ENCODE measurements at regions not wholly inside any gene's neighbourhood (a gene's known extent, or its start where the extent isn't known, plus 50 kb on each side); places are given as distances from the start of the nearest gene placed in this dataset.

DNA sequence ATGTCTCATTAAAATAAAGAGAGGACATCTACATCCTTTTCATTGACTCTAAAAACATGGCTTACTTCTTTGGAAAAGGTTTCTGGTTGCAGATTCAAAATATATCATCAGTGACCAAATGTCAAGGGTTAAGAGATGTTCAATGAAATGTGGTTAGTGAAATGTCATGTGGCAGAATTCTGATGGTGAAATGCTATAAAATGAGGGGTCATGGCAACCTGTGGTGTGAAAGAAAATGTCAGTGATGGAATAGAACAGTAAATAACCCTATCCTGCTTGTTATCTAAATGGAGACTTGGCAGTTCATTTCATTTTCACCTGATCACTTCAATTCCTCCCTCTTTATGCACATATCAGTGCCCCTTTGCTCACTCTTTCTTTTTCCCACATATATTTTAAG lies 79.4 kb downstream of the TFPI2 start:
- TF ChIP-seq FOXA2 (IDR thresholded peaks at IDR 0.05): no peak
- TF ChIP-seq HNF4G (IDR thresholded peaks at IDR 0.05): no peak
- TF ChIP-seq, protein P1, sequence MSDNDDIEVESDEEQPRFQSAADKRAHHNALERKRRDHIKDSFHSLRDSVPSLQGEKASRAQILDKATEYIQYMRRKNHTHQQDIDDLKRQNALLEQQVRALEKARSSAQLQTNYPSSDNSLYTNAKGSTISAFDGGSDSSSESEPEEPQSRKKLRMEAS (IDR thresholded peaks at IDR 0.05): no peak
- no peak for TF ChIP-seq JUND (IDR thresholded peaks at IDR 0.05)
- TF ChIP-seq RXRA (IDR thresholded peaks at IDR 0.05): no peak
- TF ChIP-seq, protein P2, sequence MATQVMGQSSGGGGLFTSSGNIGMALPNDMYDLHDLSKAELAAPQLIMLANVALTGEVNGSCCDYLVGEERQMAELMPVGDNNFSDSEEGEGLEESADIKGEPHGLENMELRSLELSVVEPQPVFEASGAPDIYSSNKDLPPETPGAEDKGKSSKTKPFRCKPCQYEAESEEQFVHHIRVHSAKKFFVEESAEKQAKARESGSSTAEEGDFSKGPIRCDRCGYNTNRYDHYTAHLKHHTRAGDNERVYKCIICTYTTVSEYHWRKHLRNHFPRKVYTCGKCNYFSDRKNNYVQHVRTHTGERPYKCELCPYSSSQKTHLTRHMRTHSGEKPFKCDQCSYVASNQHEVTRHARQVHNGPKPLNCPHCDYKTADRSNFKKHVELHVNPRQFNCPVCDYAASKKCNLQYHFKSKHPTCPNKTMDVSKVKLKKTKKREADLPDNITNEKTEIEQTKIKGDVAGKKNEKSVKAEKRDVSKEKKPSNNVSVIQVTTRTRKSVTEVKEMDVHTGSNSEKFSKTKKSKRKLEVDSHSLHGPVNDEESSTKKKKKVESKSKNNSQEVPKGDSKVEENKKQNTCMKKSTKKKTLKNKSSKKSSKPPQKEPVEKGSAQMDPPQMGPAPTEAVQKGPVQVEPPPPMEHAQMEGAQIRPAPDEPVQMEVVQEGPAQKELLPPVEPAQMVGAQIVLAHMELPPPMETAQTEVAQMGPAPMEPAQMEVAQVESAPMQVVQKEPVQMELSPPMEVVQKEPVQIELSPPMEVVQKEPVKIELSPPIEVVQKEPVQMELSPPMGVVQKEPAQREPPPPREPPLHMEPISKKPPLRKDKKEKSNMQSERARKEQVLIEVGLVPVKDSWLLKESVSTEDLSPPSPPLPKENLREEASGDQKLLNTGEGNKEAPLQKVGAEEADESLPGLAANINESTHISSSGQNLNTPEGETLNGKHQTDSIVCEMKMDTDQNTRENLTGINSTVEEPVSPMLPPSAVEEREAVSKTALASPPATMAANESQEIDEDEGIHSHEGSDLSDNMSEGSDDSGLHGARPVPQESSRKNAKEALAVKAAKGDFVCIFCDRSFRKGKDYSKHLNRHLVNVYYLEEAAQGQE (IDR thresholded peaks at IDR 0.05): no peak
- TF ChIP-seq, protein P3, sequence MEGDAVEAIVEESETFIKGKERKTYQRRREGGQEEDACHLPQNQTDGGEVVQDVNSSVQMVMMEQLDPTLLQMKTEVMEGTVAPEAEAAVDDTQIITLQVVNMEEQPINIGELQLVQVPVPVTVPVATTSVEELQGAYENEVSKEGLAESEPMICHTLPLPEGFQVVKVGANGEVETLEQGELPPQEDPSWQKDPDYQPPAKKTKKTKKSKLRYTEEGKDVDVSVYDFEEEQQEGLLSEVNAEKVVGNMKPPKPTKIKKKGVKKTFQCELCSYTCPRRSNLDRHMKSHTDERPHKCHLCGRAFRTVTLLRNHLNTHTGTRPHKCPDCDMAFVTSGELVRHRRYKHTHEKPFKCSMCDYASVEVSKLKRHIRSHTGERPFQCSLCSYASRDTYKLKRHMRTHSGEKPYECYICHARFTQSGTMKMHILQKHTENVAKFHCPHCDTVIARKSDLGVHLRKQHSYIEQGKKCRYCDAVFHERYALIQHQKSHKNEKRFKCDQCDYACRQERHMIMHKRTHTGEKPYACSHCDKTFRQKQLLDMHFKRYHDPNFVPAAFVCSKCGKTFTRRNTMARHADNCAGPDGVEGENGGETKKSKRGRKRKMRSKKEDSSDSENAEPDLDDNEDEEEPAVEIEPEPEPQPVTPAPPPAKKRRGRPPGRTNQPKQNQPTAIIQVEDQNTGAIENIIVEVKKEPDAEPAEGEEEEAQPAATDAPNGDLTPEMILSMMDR (IDR thresholded peaks at IDR 0.05; ENCODE audit: low read depth, low read length, missing input control): no peak
- TF ChIP-seq HNF4A (conservative IDR thresholded peaks at IDR 0.05): no peak
- TF ChIP-seq TAF1 (conservative IDR thresholded peaks at IDR 0.05): no peak
- no peak for TF ChIP-seq EGR1 (IDR thresholded peaks at IDR 0.05; ENCODE audit: low read depth in 2 of 2)
- TF ChIP-seq, protein P4, sequence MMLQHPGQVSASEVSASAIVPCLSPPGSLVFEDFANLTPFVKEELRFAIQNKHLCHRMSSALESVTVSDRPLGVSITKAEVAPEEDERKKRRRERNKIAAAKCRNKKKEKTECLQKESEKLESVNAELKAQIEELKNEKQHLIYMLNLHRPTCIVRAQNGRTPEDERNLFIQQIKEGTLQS (IDR thresholded peaks at IDR 0.05): no peak
- TF ChIP-seq, protein P5, sequence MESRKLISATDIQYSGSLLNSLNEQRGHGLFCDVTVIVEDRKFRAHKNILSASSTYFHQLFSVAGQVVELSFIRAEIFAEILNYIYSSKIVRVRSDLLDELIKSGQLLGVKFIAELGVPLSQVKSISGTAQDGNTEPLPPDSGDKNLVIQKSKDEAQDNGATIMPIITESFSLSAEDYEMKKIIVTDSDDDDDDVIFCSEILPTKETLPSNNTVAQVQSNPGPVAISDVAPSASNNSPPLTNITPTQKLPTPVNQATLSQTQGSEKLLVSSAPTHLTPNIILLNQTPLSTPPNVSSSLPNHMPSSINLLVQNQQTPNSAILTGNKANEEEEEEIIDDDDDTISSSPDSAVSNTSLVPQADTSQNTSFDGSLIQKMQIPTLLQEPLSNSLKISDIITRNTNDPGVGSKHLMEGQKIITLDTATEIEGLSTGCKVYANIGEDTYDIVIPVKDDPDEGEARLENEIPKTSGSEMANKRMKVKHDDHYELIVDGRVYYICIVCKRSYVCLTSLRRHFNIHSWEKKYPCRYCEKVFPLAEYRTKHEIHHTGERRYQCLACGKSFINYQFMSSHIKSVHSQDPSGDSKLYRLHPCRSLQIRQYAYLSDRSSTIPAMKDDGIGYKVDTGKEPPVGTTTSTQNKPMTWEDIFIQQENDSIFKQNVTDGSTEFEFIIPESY (IDR thresholded peaks at IDR 0.05): no peak
- TF ChIP-seq NR2F2 (IDR thresholded peaks at IDR 0.05): no peak
- TF ChIP-seq FOXA1 (IDR thresholded peaks at IDR 0.05): no peak
- TF ChIP-seq RAD21 (IDR thresholded peaks at IDR 0.05): no peak

DNA sequence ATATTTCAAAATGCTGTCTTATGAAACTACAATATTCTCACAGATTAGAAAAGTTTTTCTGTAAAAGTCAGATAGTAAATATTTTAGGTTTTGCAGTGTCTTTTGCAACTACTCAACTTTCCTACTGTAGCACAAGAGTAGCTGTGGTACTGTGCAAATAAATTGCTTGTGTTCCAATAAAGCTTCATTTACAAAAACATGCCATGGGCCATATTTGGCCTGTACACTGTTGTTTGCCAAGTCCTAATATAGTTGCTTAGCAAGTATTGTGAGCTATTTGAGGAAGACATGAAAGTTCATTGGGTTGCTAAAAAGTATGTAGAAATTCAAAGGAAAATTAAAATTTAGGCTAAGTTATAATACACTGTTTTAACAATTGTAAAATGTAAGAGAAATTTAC lies 80.0 kb downstream of the TFPI2 start:
- H3K27ac ChIP-seq (ENCODE audit: low read depth in 1 of 2, low read length in 2 of 2): no peak overlapping the region
- no peak for DNase-seq (ENCODE audit: low spot score)

More for the DNA sequence above, 79.4 kb downstream of the TFPI2 start:
- DNase-seq (ENCODE audit: low spot score): no peak
- Histone ChIP-seq H3K27me3 (ENCODE audit: control insufficient read depth in 4 of 4, insufficient read depth in 4 of 4, low read length in 3 of 4) (no peaks in the 10 kb centered on the region), H3K4me3 (ENCODE audit: low read depth in 1 of 3, low read length in 3 of 3) (no peak overlapping the region), H3K36me3 (ENCODE audit: control insufficient read depth in 4 of 4, insufficient read depth in 3 of 4, low read depth in 1 of 4, low read length in 3 of 4) (no peaks in the 10 kb centered on the region), H3K4me1 (ENCODE audit: control insufficient read depth in 4 of 4, insufficient read depth in 4 of 4, low read length in 3 of 4) (no peaks in the 10 kb centered on the region), H3K9me3 (ENCODE audit: control insufficient read depth in 4 of 4, low read length in 3 of 4) (no peaks in the 10 kb centered on the region), H3K9ac (ENCODE audit: low read depth in 1 of 2, low read length in 2 of 2) (no peak overlapping the region), H3K27ac (ENCODE audit: low read depth in 1 of 2, low read length in 2 of 2) (no peak overlapping the region)

More for the DNA sequence above, 80.0 kb downstream of the TFPI2 start:
- Histone ChIP-seq H3K4me3 (ENCODE audit: low read depth in 1 of 3, low read length in 3 of 3) (no peak overlapping the region), H3K27me3 (ENCODE audit: control insufficient read depth in 4 of 4, insufficient read depth in 4 of 4, low read length in 3 of 4) (no peaks in the 10 kb centered on the region), H3K9me3 (ENCODE audit: control insufficient read depth in 4 of 4, low read length in 3 of 4) (no peaks in the 10 kb centered on the region), H3K36me3 (ENCODE audit: control insufficient read depth in 4 of 4, insufficient read depth in 3 of 4, low read depth in 1 of 4, low read length in 3 of 4) (no peaks in the 10 kb centered on the region), H3K9ac (ENCODE audit: low read depth in 1 of 2, low read length in 2 of 2) (no peak overlapping the region), H3K4me1 (ENCODE audit: control insufficient read depth in 4 of 4, insufficient read depth in 4 of 4, low read length in 3 of 4) (no peaks in the 10 kb centered on the region)
- TF ChIP-seq HNF4G (IDR thresholded peaks at IDR 0.05) (no peak), EGR1 (IDR thresholded peaks at IDR 0.05; ENCODE audit: low read depth in 2 of 2) (no peak), RXRA (IDR thresholded peaks at IDR 0.05) (no peak), FOXA2 (IDR thresholded peaks at IDR 0.05) (no peak), SP1 (IDR thresholded peaks at IDR 0.05) (no peak), TAF1 (conservative IDR thresholded peaks at IDR 0.05) (no peak)
- TF ChIP-seq, protein P3 (IDR thresholded peaks at IDR 0.05; ENCODE audit: low read depth, low read length, missing input control): no peak

Measured in liver (tissue), 7 donors.